ENCODE measurements at regions not wholly inside any gene's neighbourhood (a gene's known extent, or its start where the extent isn't known, plus 50 kb on each side); places are given as distances from the start of the nearest gene placed in this dataset.

DNA sequence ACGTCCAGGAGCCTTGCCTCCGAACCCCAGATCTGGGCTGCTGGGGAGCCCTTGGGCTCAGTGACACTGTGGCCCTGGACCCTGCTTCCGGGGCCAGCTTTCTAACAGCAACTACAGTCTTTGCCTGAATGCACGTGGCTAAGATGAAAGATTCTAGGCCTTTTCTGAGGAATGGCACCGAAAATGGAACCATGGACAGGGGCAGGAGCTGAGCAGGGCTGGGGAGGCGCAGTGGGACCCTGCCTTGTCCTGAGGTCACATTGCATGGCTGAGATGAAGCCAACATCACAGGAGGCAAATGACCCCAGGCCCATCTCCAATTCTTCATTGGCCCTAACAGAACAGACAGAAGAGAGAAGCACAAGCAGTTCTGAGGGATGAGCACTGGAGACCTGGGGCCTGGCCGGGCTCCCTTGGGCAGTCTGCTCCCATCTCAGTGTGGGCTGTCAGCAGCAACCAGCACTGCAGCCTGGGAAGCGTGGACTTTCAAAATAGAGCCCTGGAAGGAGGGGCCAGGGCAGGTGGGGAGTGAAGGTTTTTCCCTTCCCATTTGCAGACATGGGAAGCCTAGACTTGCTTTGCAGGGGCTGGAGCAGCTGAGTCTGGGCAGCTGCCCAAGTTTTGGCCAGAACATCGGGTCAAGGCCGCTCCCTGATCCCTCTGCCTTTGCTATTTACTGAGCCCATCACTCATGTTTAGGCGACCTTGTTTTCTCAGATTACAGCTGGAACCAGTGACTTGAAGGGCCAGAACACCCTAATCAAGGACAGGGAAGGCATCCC, 114.4 kb upstream of the TCERG1L start:
- no peak for FAIRE-seq

- no peak for FAIRE-seq
Measured at GRCh38 chr10:131426534-131426898, 115.0 kb upstream of the TCERG1L start.

DNA sequence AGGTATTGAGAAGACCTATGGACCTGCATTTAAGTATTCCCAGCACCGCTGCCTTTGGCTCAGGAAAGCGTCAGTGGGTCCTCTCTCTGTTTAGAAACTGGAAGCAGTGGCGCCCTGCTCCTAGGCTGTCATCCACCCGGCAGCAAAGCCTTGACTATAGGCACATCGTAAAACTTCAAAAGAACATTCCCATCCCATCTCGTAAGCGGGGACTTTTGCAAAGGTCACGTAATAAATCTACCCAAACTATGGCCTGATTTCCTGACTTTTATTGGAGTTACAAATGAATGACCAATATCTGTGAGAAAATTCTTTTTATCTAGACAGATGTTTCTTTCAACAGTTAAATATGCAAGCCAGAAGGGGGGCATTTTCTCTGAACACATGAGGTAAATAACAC, 115.8 kb upstream of the TCERG1L start:
- no peak for FAIRE-seq

- FAIRE-seq: no peak
Measured at GRCh38 chr10:131427901-131428300, 116.4 kb upstream of the TCERG1L start.

DNA sequence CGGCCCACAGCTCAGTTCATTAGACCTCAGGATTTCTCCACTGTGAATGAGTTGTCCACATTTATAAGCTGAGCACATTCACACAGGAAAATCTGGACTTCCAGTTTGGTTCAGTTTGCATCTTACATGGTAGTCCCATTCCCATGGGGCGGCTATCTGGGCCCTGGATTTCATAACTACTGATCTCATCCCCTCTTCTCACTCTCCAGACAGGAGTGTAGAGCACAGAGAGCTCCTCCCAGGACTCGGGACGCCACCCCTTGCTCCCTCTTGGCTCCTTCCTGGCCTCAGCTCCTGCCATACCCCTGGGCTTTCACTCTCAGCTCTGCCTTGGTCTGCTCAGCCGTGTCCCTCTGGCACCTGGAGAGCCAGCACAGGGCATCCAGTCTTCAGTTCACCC, 117.6 kb upstream of the TCERG1L start:
- FAIRE-seq: no peak

DNA sequence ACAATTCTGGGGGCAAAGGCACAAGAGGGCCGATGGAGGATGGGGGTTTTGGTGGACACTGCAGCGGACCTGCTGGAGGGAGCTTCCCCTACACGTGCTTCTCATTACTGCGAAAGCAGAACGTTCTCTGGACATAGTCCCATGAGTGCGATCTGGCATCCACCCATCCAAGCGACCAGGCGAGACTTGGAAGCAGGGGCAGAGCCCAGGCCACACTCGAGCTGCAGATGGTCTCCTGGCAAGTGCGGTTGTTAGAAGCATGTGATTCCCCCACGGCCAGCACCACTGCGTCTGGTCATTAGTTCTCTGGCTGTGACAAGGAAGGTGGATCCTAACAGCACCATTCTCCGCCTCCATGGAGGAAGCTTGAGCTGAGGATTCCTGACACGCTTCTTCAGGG, 118.4 kb upstream of the TCERG1L start:
- no peak for FAIRE-seq

DNA sequence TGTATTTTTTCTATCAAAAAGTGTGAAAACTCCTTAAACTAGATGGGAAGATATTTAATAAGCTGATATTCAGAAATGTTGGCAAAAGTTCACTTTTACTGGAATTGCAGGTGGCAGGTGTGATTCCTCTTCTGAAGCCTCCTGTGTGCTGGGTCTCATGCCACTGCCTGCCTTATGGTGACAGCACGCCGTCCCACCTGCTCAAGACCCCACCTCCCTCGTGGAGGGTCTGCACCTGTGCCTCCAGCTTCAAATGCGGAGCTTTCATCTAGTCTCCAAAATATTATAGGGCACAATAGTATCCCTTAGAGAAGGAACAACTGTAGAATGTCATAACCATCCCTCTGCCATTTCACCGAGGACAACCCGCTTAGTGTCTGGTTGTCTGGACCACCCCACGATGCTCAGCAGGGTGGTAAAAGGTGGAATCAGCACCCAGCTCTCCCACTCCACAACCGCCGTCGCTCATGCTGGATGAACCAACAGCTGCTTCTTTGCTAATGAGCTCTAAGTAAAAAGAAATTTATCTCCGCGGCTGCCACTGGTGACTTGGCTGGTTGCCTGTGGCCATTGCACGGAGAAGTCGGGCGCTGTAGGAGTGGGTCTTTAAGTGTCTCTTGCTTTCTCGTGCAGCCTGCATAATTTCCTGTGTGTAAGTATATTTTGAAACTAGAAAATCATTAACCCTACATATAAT, 119.3 kb upstream of the TCERG1L start:
- FAIRE-seq: no peak

DNA sequence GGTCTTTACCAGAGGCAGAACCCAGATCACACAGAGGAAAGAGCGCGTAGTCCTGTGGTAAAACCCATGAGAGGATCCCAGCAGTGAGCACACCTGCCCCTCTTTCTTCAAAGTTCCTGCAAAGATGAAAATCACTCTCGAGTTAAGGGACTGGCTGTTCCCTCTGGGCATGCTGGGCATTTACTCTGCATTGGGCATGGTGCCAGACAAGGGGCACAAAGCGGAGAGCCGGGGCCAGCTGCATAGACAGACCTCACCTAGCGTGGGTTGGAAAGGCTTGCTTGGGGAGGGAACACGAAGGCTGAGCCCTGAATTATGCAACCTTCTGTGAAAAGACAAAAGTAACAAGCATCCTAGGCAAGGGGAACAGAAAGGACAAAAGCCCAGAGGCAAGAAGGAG, 120.0 kb upstream of the TCERG1L start:
- FAIRE-seq: no peak

GRCh38 chr10:131431978-131432690, 120.6 kb upstream of the TCERG1L start:
- FAIRE-seq: no peak

- no peak for FAIRE-seq
Measured at GRCh38 chr10:131433568-131433967, 122.0 kb upstream of the TCERG1L start.

GRCh38 chr10:131435232-131435631, 123.7 kb upstream of the TCERG1L start:
- FAIRE-seq: no peak

- FAIRE-seq: no peak
Measured at GRCh38 chr10:131435760-131436457, 124.4 kb upstream of the TCERG1L start.

DNA sequence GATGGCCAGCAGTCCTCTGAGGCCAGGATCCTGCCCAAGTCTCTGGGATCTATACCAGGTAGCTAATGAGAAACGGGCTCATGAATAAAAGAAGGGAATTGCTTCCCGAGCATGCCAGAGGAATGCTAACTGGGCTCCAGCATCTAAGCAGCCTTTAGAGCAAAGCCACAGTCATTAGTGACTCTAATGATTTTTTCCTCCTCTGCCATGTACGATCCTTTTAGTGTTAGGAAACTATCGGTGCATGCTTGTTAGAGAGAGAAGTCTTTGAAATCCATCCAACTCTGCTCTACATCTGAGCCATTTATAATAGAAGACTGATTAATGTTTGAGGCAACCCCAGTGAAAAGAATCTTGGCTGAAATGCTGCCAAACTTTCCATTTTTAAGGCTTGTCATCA, 124.9 kb upstream of the TCERG1L start:
- no peak for FAIRE-seq

GRCh38 chr10:131437556-131438475, 126.3 kb upstream of the TCERG1L start:
- no peak for FAIRE-seq

- no peak for FAIRE-seq
Measured at GRCh38 chr10:131438665-131439064, 127.1 kb upstream of the TCERG1L start.

DNA sequence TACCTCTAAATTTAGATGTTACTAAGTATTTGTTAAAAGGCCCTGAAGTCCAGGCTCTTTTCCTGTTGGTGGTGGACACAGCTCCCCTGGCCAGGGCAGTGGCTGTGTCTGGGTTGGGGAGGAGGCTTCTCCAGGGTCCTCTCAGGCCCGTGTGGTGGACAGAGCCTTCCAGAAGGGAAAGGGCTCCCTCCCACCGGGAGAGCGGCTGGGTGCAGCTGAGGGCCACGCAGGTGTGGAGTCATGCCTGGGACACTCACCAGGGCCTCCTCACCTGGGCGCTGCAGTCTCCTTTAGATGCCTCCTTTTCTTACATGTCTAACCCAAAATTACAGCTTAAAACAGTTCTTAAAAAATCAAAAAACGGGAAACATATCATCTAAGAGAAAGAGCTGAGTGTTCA, 128.2 kb upstream of the TCERG1L start:
- FAIRE-seq: no peak

GRCh38 chr10:131440405-131441360, 129.2 kb upstream of the TCERG1L start:
- FAIRE-seq: no peak

DNA sequence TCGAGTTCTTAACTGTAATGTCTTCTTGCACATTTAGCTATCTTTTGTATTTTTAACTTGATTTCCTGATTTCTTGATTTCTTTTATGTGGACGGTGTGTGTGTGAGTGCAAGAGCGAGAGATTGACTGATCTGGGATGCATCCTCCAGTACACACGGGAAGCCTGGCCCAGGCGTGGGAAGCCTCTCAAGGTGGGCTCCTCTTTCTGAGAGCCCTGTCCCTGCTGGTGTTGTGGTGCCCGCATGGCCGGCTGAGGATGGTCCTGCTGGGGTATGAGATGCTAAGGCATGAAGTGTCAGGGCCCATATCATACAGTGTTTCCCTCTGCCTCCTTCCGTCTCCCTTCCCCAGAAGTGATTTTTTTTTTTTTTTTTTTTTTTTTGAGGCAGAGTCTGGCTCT, 130.8 kb upstream of the TCERG1L start:
- FAIRE-seq: no peak

DNA sequence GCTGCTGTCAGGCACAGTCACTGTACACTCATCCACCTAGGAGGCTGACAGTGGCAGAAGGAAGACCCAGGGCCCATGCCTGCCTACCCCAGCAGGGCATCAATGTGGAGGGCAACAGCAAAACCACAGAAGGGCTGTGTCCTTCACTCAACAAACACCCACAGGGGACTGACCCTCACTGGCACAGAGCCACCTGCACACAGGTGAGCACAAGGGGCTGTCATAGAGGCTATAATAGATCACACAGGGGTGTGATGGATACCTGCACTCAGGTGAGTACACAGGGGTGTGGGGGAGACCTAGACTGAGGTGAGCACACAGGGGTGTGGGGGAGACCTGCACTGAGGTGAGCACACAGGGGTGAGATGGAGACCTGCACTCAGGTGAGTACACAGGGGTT, 132.8 kb upstream of the TCERG1L start:
- FAIRE-seq: no peak

GRCh38 chr10:131444862-131445461, 133.4 kb upstream of the TCERG1L start:
- no peak for FAIRE-seq

DNA sequence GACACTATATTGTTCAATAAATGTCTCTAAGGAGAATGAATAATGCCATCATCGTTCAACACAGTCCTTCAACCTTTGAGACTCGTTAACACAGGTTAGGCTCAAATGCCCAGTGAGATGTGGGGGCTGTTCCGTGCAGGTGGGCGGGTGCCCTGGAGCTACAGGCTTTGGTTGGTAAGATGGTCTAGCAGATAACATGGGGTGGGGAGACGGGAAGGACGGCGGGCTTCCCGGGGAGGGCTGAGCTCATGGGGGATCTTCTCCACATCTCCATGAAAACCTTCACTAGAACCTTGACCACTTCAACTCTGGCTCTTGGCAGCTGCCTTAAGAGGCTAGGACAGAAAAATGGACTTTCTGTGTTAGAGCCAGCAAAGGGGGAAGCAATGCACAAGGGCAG, 134.1 kb upstream of the TCERG1L start:
- no peak for FAIRE-seq
